NCI-H526 (cell line): ENCODE measurements at regions not wholly inside any gene's neighbourhood (a gene's known extent, or its start where the extent isn't known, plus 50 kb on each side); places are given as distances from the start of the nearest gene placed in this dataset.
A peak's percentile ranks its signal among the peaks of the same experiment; 100 is the strongest.
"Not testable (repeated sequence)": the region's sequence is repeated elsewhere in the genome, so short reads cannot be mapped to it uniquely, and the experiment has no call there.

Experiments
- DNase-seq, 2 experiments: peaks; one replicate each; lab custom pipeline; 2025; lab: John Stamatoyannopoulos, UW

- not testable (repeated sequence) for DNase-seq
Observed at GRCh38 chr15:30760633-30761032, 134.7 kb downstream of the ARHGAP11B start.

- DNase-seq: not testable (repeated sequence)
Observed at GRCh38 chr15:30761365-30761764, 135.4 kb downstream of the ARHGAP11B start.

GRCh38 chr15:30769390-30770124 lies 134.2 kb upstream of the FAN1 start:
- DNase-seq: not testable (repeated sequence)

- no peak for DNase-seq
Observed at GRCh38 chr15:30770759-30771158, 133.0 kb upstream of the FAN1 start.

GRCh38 chr15:30783019-30783418 lies 120.7 kb upstream of the FAN1 start:
- no peak for DNase-seq

- DNase-seq: no peak
Observed at GRCh38 chr15:30788595-30788994, 115.1 kb upstream of the FAN1 start.

- DNase-seq: peak in 1 of 2 experiments; percentile 34
Observed at GRCh38 chr15:30791239-30792175, 112.2 kb upstream of the FAN1 start.

- DNase-seq: not testable (repeated sequence)
Observed at GRCh38 chr15:30792843-30793242, 110.9 kb upstream of the FAN1 start.

GRCh38 chr15:30794388-30794787 lies 109.3 kb upstream of the FAN1 start:
- no peak for DNase-seq

- DNase-seq: peak in 1 of 2 experiments; percentile 22
Observed at GRCh38 chr15:30799565-30799964, 104.2 kb upstream of the FAN1 start.

GRCh38 chr15:30801140-30801895 lies 102.4 kb upstream of the FAN1 start:
- DNase-seq: peak; percentile 8 to 61

- DNase-seq: peak; percentile 39 to 50
Observed at GRCh38 chr15:30802001-30802400, 101.7 kb upstream of the FAN1 start.

- not testable (repeated sequence) for DNase-seq
Observed at GRCh38 chr15:30803703-30804102, 100.0 kb upstream of the FAN1 start.

GRCh38 chr15:30816430-30816829 lies 87.3 kb upstream of the FAN1 start:
- no peak for DNase-seq

- peak; percentile 73 to 76 for DNase-seq
Observed at GRCh38 chr15:30823068-30823813, 80.5 kb upstream of the FAN1 start.

GRCh38 chr15:30824518-30825195 lies 79.1 kb upstream of the FAN1 start:
- no peak for DNase-seq

GRCh38 chr15:30827625-30828303 lies 76.0 kb upstream of the FAN1 start:
- DNase-seq: no peak

GRCh38 chr15:30828304-30828639 lies 75.4 kb upstream of the FAN1 start:
- DNase-seq: not testable (repeated sequence)

- DNase-seq: no peak
Observed at GRCh38 chr15:30830961-30831360, 72.8 kb upstream of the FAN1 start.

- DNase-seq: not testable (repeated sequence)
Observed at GRCh38 chr15:30833379-30833778, 70.3 kb upstream of the FAN1 start.
